Right kidney (tissue), 1 donor: ENCODE measurements at regions not wholly inside any gene's neighbourhood (a gene's known extent, or its start where the extent isn't known, plus 50 kb on each side); places are given as distances from the start of the nearest gene placed in this dataset.
A peak's percentile ranks its signal among the peaks of the same experiment; 100 is the strongest.

Source experiments
- DNase-seq: peaks from one replicate; pipeline ENCODE4 v3.0.0-alpha.2; 2016

DNA sequence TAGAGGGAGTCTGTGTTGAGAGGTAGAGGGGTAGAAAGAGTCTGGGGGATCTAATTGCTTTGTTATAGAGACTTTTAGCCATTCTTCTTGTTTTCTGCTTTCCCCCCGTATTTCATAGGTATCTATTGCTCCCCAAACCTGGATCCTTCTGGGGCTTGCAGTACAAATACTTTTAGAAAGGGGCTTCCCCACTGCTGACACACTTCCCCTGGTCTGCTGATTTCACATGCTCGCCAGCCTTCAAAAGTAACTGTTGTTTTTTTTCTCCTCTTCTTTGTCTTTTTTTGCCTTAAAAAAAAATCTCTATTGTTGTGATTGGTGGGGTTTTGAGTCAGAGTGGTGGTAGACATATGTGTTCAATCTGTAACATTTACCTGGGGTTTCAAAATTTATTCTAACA, 300.6 kb upstream of the AZI2 start:
- DNase-seq = no peak

DNA sequence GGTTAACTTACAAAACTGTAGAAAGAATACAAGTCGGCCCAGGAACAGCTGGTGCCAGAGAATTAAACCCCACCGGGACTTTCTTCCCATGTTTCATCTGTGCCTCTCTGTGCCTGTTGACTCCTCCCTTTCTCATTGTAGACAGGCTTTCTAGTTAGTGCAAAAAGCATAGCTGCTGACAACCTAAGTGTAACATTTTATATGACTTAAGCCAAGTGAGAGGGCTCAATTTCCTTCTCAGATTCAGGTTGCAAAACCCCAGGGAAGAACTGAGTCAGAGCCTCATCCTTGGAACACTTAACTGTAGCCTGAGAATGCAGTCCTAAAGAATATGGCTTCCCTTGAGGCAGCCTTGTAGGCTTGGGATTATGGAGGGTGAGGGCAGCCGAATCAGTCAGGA, 302.5 kb upstream of the AZI2 start:
- no peak for DNase-seq

DNA sequence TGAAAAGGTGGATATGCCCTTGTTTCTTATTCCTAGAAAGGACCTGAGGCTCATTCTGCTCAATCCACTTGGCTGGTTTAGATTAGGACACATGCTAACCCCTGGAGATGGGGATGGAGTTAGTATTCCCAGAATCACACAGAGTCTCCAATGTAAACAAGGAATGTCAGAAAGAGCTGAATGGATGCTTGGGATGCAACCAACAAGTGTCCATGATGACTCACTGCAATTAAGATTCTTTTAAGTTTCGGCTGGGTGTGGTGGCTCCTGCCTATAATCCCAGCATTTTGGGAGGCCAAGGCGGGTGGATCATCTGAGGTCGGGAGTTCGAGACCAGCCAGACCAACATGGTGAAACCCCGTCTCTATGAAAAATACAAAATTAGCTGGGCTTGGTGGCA, 315.5 kb upstream of the AZI2 start:
- DNase-seq = no peak

DNA sequence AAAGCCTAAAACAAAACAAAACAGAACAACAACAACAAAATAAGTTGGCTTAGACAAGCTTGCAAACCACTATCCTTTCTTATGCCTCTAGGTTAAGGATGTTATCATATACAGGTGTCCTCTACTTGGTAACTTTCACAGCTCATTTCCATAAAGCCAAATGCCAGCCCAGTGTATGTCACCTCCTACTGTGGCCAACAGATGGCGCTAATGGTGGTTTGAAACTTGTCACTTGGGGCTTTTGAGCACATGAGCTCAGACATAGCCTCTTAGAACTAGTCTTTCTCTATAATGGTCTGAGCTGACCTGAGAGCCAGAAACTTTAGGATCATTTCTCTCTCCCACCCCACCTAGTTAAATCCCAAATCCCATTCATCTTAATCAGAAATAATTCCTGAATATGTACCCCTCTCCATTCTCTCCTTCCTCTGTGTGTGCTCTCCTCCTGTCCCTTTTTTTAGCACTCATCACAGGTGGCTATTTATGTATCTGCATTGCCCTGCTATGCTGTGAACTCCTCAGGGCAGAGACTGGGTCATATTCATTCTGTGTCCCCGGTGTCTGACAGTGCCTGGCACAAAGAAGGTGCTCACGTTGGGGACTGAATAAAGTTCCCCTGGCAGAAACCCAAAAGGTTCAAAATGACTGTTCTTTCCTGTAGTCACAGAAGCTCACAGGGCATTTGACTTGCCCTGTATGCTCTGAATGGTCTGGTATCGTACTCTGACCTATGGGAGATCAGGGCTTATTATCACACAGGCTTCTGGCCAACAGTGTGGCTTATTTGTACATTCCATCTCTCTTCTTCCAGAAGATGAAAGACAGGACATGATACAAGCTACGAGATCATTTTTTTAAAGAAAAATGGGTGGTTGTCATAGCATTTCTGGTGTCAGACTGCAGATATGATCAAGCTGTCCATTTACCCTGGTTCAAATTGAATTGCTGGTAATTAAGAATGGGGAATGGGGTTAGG, 319.3 kb upstream of the AZI2 start:
- peak; percentile 20 for DNase-seq

DNA sequence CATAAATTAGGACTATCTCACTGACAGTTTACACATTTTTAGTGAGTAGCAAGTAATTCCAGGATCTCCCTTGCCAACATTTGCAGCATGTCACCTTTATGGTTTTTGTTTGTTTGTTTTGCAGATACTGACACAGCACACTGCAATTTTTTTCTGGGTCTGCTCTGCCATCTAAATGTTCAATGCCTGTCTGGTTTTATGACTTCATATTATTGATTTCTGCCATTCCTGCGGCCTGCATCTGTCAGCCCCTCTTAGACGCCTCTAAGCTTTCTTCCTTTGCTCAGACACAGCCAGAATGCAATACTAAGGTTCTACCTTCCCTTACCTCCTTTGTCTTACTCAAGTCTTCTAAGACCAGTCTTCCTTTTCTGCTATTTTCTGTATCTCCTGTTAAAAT, 321.2 kb upstream of the AZI2 start:
- no peak for DNase-seq

DNA sequence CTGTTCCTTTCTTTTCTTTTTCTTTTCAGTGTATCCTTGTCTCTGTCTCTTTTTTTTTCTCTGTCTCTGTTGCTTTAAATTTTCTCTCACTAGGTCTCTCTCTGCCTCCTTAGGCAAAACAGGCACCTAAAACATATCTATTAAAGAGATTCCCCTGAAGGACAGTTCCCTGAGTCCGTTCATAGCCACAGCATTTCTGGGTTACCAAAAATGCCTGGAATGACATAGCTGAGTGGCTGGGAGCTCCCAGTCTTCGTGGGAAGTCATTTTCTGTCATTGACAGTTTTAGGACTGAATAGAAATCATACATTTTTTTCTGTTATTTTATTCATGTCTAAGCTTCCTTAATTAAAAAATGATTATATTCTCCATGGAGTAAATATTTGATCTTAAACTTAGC, 323.8 kb upstream of the AZI2 start:
- DNase-seq = no peak

DNA sequence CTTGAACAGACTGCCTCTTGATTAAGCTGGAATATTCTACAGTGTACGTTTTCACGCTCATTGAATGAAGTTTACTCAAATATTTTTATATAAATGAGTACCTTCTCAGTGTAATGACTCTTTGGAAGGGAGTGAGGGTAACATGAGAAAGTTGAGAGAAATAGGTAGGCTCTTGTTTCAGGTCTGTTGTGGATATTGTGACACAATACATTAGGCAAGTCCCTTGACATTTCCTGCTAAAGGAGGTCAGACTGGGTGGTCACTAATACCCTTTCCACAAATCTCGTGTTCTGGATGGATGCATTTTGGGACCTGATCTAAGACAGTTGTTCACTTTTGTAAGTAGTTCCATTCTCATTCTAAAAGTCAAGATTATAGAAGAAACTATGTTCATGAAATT, 324.8 kb upstream of the AZI2 start:
- no peak for DNase-seq

DNA sequence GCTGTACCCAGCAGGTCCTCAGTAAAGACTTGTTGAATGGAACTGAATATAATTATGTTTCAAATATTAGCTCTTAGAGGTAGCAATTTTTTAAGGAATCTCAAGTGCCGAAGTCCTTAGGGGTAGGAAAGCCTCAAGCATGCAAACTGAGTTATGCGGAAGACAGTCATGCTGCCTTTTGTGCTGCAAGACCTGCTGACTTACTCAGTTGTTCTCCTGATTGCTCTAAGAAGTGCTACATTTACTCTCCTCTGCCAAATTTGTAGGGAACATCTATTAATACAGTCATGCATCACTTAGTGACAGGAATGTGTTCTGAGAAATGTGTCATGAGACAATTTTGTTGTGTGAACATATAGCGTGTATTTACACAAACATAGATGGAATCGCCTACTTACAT, 325.6 kb upstream of the AZI2 start:
- no peak for DNase-seq

DNA sequence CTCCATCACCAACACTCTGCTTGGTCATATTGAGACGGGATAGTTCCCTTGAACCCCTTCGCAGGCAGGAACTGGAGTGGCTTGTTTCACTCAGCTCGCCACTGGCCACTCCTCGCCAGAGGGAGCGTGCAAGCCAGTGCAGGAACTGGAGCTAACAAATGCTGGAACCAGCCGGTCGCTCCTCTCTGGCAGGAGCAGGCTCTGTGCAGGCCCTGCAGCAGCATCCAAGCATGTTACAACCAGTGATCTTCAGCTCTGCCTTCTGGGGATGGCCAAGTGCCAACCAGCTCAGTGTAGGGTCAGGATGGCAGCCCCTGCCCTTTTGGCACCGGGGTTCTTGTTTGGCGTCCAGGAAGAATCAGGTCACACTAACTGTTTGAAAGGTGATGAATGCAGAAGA, 329.0 kb upstream of the AZI2 start:
- no peak for DNase-seq

DNA sequence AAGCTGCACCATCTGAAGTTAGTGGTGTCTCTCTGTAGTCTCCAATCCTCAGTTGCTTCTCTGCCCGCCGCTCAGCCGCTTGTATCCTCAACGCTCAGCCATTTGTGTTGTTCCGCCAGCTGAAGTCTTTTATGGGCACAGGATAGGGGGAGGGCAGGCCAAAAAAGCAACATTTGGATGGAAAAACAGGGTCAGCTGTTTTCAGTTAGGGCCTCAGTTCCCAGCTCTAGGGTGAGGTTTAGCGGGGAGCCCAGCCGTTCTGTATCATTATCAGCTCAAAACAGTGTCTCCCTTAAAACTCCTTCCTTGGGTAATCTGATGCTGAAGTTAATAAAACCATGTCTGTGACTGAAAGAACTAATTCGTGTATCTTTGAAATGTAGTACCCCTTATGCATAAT, 329.5 kb upstream of the AZI2 start:
- DNase-seq = no peak

DNA sequence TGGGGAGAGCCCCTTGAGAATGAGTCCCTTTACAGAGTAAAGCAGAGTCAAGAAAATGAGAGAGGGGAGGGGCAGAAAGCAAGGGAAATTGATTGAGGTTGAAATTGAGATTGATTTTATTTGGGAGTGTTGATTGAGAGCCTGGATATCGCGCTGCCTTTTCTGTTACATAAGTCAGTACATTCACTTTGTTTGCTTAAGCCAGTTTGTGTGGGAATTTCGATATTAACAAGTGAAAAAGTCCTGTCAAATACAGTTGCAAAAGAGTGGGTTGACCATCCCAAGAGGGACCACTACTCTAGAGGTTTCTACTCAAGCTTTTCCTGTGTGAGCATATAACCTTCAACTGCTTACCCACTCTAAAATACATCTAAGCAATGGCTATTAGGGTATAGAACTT, 331.4 kb upstream of the AZI2 start:
- DNase-seq = no peak

DNA sequence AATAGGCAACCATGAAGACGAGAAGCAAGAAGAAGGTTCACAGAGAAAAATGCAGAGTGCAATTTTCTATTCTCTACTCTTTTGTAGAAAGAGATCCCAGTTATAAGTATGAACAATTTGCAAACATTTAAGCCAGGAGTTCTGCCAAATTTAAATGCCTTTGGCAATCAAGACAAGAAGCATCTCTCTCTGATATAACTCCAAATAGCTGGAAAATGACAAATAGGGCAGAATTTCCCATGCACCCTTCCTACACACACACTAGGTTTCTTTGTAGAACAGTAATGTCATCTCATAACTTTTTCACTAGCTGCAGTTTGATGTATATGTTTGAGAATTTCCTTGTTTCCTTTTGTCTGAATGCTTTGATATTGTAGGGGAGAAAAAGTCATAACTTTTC, 333.5 kb upstream of the AZI2 start:
- DNase-seq = no peak

DNA sequence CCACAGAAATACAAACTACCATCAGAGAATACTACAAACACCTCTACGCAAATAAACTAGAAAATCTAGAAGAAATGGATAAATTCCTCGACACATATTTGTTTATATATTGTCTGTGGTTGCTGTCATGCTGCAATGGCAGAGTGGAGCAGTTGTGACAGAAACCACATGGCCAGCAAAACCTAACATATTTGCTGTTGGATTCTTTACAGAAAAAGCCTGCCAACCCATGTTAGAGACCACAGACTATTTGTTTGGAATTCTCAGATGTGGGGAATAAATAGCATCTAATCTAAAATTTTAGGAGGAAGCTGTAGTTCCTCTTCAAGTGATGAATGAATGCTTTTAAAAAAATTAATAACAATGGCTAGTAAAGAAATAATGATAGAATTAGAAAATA, 341.6 kb upstream of the AZI2 start:
- DNase-seq = no peak

DNA sequence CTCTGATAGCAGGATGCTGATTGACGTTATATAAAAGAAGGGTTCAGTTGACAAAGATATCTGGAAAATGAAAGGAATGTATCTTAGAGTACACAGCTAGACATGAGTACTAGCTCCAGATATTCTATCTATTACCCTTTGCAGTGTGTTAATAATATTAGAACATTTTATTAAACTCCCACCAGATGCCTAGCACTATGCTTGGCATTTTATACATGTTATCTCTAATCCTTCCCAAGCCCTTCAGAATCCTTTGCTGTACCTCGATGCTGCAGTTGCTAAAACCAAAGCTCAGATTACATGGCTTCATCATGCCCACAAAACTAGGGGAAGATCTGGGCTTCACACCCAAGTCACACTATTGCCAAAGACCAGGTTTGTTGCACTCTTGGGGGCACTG, 350.1 kb upstream of the AZI2 start:
- no peak for DNase-seq

DNA sequence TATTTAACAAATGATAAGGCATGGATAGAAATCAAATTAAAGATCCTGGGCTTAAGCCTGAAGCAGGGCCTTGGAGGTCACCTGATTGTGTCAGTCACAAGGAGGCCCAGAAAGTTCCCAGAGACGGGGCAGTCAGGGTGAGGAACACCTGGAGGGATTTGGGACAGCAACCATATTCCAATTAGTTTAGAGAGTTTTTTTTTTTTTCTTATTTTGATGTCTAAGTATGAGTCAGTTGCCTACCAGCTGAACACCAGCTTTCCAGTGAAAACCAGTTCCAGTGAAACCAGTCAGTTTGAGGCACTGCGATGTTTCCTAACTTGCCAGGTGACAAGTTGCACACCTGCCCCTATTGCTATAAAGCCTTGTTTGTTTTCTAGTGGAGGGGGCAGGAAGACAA, 350.7 kb upstream of the AZI2 start:
- no peak for DNase-seq

DNA sequence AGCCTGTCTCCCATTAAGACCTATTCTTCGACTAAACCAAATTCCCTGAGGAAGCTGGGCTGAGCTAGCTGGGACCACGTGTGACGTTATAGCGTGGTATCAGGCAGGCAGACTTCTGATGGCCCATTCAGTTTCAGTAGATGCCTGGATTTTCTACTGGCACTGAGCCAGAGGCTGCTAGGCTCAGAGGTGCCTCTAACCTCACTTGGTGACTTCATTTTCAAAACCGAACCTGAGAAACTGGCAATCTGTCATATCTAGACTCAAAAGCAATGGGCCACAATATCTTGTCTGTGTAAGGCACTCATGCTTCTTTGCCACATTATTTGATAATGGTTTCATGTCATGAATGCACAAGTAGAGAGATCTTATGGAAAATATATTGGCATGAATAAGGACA, 352.1 kb upstream of the AZI2 start:
- no peak for DNase-seq

DNA sequence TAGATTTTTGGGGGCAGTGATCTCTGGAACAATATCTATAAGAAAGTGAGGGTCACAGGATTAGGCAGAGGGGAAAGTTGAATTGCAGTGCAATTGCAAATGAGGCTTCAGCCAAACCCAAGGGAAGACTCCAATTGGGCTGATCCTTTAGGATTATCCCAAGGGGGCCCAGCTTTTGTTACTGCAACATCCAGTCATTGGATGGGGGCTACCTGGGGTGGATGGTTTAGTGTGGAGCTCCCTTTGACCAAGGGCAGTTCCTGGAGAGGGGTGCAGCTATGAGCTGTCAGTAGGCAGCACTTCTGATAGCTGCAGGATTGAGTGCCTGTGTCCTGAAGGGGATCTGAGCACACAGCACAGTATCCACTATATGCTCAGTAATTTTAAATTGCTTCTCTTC, 355.2 kb upstream of the AZI2 start:
- DNase-seq = no peak

DNA sequence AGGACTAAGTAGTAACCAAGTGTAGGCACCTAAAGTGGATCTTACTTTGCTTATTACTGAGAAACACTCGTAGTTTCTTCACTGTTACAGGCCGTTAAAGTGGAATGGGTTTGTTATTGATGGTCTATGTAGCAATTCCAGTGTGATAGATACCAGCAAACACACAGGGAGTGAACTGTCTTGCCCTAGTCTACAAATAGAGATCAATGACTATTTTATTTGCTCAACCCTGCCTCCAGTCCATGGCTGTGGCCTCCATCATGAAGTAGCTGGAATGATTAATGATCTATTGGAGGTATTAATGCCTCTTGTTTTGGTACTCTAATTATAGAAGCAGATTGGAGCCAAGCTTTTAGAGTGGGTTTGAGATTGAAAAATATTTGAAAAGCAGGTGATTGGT, 362.7 kb upstream of the AZI2 start:
- DNase-seq = no peak

DNA sequence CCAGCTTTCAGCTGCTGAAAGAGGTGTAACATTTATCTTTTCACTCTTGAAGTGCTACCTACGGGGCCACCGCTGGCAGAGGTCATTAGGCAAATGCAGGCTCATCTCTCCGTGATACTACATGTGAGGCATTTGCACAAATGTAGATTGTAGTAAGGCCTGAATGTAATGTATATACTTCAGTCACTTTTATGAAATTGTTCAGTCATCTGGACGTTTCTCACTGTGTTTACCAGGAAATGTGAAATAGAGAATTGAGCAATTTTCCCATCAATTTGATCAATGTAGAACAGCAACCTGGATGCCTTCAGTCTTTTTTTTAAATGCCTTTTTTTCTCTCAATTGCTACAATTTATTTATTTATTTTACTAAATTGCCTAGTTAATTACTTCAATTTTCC, 368.3 kb upstream of the AZI2 start:
- DNase-seq = no peak

DNA sequence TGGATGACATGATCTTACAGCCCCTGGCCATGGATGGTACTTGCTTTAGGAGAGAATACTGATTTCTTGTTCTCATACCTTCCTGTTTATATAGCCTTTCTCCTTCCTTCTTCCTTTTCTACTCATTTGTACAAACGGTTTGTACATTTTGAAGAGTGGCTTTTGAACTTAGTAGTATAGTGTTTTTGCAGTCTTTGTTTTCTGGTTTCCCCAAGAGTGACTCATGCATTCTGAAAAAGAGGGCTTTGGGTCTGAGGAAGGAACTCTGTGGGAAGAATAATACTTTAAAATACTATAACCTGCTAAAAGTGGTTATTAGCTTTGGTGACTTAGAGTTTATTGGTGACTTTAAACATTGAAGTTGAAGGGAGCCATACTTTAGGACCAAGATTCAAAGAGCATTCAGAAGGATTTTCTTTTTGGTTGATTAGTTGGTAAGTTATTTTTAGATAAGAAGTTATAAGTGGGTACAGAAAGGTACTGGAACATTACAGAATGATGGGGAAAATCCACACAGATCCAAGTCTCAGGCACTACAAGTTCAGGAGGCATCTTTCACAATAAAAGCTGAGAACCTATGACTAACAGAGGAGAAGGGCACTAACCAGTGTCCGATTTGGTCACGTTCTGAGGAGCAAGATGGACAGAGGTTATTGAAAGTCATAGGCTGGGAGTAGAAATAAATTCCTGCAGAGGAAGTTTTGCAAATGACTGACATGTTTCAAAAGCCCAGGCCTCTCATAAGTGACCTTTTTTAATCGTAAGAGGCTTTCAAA, 369.6 kb upstream of the AZI2 start:
- DNase-seq = no peak

DNA sequence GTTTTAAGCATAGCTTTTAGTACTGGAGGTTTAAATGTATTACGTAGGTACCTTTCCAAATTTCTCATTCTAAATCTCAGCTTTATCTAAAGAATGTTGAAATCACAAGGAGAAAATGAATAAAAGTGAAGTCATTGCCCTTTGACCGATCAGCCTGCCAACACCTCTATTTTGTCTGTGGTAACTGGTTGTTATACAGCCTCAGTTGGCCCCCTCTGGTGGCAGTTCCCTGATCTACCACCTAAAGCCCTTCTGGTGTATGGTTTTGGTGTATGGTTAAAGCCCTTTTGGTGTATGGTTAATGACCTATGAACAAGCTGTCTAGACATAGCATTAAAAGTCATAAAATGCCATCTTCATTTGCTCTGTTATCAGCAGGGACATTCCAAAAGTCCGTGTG, 378.2 kb upstream of the AZI2 start:
- DNase-seq = no peak

DNA sequence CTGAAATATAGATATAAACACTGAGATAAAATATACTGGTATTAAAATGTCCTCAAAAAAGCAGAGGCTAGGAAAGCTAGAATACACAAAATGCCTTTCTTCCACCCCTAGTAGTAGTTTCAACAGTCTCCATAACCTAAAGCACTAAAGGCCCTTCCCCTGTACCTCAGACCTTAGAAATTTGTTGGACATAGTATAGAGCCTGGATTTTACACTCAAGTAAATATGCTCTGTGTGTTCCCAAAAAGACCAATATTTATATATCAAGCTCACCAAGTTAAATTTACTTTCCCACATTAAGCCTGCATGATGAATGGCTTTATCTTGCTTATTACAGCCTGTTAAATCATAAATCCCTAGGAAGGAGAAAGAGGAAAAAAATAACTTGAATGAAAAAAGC, 378.7 kb upstream of the AZI2 start:
- no peak for DNase-seq

DNA sequence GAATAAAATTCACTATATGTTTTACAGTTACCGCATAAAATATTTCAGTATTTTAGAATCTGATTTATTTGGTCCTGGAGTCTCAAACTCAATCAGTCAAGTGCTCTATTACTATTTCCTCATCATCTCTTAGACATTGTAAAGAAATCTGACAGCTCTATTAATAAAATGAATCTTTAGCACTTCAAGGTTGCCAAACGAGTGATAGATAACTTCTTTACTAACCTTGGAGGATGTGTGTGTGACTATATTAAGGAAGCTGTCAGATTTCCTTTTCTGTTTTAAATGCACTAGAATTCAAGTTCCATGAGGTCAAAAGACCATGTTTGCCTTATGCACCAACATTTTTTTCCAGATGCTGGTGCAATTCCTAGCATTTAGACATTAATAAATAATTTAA, 389.8 kb upstream of the AZI2 start:
- no peak for DNase-seq

DNA sequence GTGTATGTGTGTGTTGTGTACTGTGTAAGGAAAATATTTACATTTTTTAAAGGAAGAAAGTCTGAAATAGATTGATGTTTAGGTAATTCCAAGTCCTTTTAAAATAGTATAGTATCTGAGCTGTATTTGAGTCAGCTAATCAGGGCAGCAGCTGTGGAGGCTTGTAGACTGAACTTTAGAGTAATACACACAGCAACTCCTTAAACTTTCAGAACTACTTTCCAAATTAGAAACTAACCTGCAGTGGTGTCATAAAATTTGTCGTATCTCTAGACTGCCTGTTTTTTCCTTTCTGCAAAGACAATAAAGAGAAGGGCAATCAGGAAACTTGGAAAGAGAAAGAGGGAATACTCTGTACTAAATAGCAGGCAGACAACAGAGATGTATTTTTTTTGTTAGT, 391.0 kb upstream of the AZI2 start:
- DNase-seq = no peak
